ENCODE measurements at regions not wholly inside any gene's neighbourhood (a gene's known extent, or its start where the extent isn't known, plus 50 kb on each side); places are given as distances from the start of the nearest gene placed in this dataset.

DNA sequence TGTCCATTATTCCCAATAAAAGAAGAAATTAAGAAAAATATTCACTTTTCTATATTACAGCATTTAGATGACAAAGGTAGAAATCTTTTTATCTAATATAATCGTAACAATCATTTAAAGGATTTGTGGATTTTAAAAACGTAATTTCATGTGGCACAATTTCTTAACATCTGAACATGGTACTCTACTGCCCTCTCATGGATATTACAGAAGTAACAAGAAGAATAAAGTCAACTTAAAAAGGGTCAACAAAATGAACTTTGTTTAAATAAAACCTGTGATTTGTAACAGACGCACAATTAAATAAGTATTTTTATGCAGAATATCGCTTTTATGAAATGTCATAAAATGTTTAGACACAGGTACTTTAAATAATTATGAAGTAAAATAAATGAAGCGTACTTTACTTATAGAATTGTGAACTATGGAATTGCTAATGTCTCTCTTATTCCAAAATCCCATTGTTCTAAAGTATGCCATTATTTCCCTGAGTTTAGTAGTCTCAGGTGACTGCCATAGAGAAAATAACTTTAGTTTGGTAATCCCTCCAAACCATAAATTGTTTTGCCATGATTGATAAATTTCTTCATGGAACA, 366.8 kb upstream of the ZNF385D start:
- no peak for TF ChIP-seq PRRX2 (CRISPR knock-in tag; IDR thresholded peaks at IDR 0.05)
- TF ChIP-seq, protein P1, sequence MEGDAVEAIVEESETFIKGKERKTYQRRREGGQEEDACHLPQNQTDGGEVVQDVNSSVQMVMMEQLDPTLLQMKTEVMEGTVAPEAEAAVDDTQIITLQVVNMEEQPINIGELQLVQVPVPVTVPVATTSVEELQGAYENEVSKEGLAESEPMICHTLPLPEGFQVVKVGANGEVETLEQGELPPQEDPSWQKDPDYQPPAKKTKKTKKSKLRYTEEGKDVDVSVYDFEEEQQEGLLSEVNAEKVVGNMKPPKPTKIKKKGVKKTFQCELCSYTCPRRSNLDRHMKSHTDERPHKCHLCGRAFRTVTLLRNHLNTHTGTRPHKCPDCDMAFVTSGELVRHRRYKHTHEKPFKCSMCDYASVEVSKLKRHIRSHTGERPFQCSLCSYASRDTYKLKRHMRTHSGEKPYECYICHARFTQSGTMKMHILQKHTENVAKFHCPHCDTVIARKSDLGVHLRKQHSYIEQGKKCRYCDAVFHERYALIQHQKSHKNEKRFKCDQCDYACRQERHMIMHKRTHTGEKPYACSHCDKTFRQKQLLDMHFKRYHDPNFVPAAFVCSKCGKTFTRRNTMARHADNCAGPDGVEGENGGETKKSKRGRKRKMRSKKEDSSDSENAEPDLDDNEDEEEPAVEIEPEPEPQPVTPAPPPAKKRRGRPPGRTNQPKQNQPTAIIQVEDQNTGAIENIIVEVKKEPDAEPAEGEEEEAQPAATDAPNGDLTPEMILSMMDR (IDR thresholded peaks at IDR 0.05): peak; percentile 41; the same call in 1 of the 2 replicates

Measured in WTC11 (cell line).